Brain pericyte (primary cell): ENCODE measurements at regions not wholly inside any gene's neighbourhood (a gene's known extent, or its start where the extent isn't known, plus 50 kb on each side); places are given as distances from the start of the nearest gene placed in this dataset.
"Not testable (repeated sequence)": the region's sequence is repeated elsewhere in the genome, so short reads cannot be mapped to it uniquely, and the experiment has no call there.

Experiments used
- DNase-seq: peaks from one replicate; pipeline ENCODE4 v3.0.0-alpha.2; 2012; ENCODE audit warnings: low read depth, low spot score

GRCh38 chr6:139904568-139904967, 530.1 kb upstream of the CITED2 start:
- no peak for DNase-seq

DNA sequence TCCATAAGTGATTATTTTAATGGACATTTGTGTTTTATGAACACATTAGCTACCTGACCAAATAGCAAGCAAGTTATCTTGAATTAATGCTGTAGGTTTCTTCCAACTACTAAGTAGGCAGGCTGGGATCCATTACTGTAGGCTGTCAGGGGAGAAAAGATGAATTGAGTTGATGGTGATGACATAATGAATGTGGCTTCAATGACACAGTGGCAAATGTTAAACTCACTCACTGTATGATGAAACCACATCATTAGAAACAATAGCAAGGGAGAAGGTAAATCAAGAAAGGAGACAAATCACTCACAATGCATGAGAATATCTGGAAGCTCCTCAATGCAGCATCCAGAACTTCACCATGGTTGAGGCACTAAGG, 529.7 kb upstream of the CITED2 start:
- no peak for DNase-seq

GRCh38 chr6:139903411-139904157, 529.1 kb upstream of the CITED2 start:
- DNase-seq, result no peak

GRCh38 chr6:139895205-139895793, 520.9 kb upstream of the CITED2 start:
- DNase-seq, result no peak

DNA sequence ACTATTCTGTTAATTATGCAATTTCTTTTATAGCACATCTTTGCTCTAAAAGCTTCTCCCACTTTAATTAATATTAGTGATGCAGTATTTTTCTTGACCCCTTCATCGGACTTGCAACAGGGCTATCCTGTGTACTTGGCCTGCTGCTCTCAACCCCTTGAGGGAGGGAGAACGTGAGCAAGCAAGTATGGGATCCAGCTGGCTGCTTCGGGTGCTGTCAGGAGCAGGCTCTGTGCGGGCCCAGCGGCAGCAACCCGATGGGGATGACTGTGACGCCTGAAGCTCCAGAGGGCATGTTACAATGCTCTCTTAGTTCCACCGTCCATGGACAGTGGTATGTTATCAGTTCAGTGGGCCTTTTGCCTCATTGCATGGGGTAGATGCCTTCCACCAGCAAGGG, 519.8 kb upstream of the CITED2 start:
- DNase-seq, result no peak

- DNase-seq, result no peak
Observed at GRCh38 chr6:139891471-139891870, 517.0 kb upstream of the CITED2 start.

- no peak for DNase-seq
Observed at GRCh38 chr6:139888681-139889122, 514.3 kb upstream of the CITED2 start.

DNA sequence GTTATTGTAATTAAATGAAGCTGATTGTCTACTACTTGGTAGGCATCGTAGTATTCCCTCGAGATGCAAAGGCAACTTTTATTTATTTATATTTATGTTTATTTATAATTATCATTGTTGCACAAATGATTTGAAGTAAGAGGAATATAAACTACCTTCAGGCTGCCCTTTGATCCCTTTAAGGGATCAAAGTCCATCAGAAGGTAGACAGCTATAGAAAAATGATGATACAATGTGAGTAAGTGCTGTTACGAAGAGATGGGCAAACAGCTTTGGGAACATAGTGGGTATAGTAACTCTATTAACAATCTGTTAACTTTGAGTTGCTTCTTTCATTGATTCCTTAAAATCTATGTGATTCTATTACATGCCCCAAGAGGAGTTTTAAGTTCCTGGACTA, 512.8 kb upstream of the CITED2 start:
- DNase-seq, result no peak

- no peak for DNase-seq
Observed at GRCh38 chr6:139886396-139886795, 511.9 kb upstream of the CITED2 start.

DNA sequence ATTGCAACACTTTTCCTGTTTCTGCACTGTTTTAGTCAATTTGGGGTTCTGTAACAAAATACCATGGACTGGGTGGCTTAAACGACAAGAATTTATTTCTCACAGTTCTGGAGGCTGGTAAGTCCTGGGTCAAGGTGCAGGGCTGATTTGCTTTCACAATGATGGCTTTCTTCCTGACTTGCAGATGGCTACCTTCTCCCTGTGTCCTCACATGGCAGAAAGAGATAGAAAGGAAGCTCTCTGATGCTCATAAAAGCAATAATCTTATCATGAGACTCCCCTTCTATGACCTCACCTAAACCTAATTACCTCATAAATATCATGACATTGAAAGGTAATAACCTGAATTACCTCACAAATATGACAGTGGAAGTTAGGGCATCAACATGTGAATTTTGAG, 511.5 kb upstream of the CITED2 start:
- no peak for DNase-seq

GRCh38 chr6:139883776-139884175, 509.3 kb upstream of the CITED2 start:
- DNase-seq, result no peak

DNA sequence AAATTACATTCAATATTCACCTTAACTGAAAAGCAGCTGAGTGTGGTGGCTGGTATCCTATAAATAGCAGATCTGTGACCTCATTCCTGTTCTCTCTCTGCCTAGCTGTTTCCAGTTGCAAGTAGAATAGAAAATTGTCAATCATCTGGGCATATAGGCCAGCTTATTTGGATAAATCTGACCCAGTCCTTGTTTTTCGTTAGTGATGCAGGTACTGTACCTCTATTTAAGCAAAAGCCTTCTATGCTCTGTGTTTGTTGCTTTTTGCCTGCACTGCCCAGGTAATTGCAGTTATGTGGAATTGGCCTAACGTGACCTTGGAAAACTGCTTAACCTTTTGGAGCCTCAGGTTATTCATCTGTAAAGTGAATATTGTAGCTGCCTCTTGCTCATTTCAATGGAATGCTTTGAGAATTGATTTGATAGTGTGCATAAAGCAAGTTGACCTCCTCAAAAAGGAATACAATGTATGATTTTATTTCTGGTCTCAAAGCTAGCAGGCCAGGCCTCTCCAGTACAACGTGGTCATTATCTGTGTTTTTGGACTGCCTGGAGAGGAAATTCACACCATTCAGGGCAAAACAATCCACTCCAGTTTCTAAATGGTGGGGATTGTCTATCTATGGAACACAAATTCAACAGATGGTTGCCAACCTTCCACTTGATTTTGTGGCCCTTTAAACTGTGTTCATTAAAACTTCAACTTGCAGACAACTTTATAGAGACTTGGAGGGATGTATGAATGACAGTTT, 508.7 kb upstream of the CITED2 start:
- no peak for DNase-seq

DNA sequence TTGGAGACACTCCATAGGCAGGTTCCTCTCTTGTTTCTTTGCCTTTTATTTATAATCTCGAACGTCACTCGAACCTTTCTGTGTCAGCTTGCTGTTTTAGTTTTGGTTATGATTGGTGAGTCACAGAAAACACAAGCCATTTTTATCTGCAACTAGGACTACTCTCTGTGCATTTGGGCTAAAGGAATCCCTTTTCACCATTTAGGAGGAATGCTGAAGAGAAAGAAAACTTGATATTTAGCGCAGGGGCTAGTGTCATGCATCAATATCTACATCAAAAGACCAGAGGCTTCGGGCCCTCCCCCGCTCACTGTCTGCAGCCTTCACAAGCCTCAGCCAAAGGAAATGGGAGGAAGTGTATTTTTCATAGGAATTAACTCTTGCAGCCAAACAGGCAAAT, 507.8 kb upstream of the CITED2 start:
- DNase-seq, result no peak

DNA sequence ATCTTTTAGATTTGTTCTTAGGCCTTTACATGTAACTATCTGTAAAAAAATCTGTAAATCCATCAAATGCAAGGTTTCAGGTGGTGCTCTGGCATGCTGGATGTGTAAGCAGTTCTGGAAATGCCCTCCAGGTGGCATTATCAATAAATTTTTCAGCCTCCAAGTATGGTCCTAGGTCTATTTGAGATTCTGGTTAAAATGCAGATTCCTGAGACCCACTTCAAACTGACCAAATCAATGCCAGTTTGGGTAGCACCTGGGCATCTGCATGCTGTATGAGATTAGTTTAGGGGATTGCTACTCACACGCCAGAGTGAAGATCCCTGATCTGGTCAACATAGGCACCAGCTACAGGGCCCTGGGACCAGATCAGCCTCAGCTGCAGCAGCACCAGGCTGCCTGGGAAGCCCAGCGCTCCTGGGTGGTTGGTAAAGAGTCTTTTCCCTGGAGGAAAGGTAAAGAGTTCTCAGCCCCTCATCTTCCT, 507.3 kb upstream of the CITED2 start:
- DNase-seq, result no peak

- DNase-seq, result no peak
Observed at GRCh38 chr6:139881236-139881635, 506.8 kb upstream of the CITED2 start.

- DNase-seq, result no peak
Observed at GRCh38 chr6:139879823-139880356, 505.4 kb upstream of the CITED2 start.

DNA sequence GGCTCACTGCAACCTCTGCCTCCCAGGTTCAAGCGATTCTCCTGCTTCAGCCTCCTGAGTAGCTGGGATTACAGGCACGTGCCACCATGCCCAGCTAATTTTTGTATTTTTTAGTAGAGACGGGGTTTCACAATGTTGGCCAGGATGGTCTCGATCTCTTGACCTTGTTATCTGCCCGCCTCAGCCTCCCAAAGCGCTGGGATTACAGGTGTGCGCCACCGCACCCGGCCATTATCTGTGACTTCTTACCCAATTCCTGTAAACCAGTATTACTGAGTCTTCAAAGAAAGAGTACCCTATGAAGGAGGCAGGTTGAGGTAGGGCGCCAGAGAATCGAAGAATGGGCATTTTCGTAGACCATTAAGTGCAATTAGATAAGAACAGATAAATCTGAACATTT, 504.8 kb upstream of the CITED2 start:
- not testable (repeated sequence) for DNase-seq

DNA sequence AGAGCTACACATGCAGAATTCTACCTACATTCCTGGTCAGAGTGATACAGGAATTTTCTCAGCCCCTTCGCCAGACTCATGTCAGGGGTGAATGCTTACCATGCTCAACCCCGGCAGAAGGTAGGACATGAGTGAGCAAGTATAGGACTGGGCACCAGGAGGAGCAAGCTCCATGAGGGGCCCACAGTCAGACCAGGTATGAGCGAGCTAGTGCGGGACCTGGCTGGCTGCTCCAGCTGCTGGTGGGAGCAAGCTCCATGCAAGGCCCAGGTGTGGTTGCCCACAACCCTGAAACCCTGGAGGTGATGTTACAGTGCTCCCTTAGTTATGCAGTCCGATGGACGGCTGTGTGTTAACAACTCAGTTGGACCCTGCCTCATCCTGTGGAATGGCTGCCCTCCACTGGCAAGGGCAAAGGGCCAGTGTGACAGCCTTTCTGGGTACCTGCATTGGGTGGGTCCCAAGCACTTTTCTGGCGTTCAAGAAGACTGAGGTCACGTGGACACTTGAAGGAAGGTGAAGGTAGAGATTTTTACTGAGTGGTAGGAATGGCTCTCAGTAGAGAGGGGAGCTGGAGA, 503.5 kb upstream of the CITED2 start:
- no peak for DNase-seq

GRCh38 chr6:139872665-139873064, 498.2 kb upstream of the CITED2 start:
- no peak for DNase-seq

- no peak for DNase-seq
Observed at GRCh38 chr6:139871803-139872510, 497.5 kb upstream of the CITED2 start.

GRCh38 chr6:139871165-139871710, 496.8 kb upstream of the CITED2 start:
- no peak for DNase-seq
